SK-N-SH (cell line): ENCODE measurements at regions not wholly inside any gene's neighbourhood (a gene's known extent, or its start where the extent isn't known, plus 50 kb on each side); places are given as distances from the start of the nearest gene placed in this dataset.

Experiments used
- CTCF ChIA-PET: fragments of 300-600, 350-600 bp; formaldehyde crosslinking; extraction: SDS; loops from one replicate; lab custom pipeline; 2021; lab: Yijun Ruan, JAX
- POLR2A ChIA-PET: fragments of 350-600 bp; sonication (Branson Sonifier 250); formaldehyde crosslinking; extraction: SDS; loops from one replicate; lab custom pipeline; 2020; ENCODE audit warnings: antibody characterized with exemption, inconsistent platforms; lab: Yijun Ruan, JAX
- DNase-seq: peaks from one replicate; pipeline ENCODE4 v3.0.0; 2012
- H2AFZ ChIP-seq: fragments of 200-600 bp; sonication (generic); 2 replicates; pipeline ENCODE4 v1.8.1; 2016; ENCODE audit warnings: antibody characterized with exemption, mild to moderate bottlenecking, low read depth
- H3F3A ChIP-seq: fragments of 200-600 bp; sonication (generic); replicated peaks from 2 replicates; pipeline ENCODE3; 2016; ENCODE audit warnings: antibody characterized with exemption, mild to moderate bottlenecking; ENCODE audit not compliant: insufficient read depth
- H3K27ac ChIP-seq, 2 experiments: fragments of 200-500 bp in 1 of 2; fragments of 200-600 bp in 1 of 2; sonication (Bioruptor generic) in 1 of 2; sonication (generic), shearing (Covaris generic) in 1 of 2; 2 replicates each; pipeline versions ENCODE4 v1.5.1 to v1.6.1; 2014 to 2016; ENCODE audit warnings: low read depth in 2 of 2, inconsistent platforms in 1 of 2, low read length in 1 of 2, mild to moderate bottlenecking in 1 of 2, mixed read lengths in 1 of 2
- H3K27me3 ChIP-seq: fragments of 200-600 bp; sonication (generic), shearing (Covaris generic); 2 replicates; pipeline ENCODE4 v1.6.1; 2016; ENCODE audit warnings: mixed run types; ENCODE audit not compliant: insufficient read depth
- H3K36me3 ChIP-seq, 2 experiments: fragments of 200-500 bp in 1 of 2; fragments of 200-600 bp in 1 of 2; sonication (Bioruptor generic) in 1 of 2; sonication (generic) in 1 of 2; replicated peaks in 1 of 2; 2 replicates each; pipeline versions ENCODE3 to v1.5.1; 2014 to 2016; ENCODE audit warnings: low read length in 1 of 2, mild to moderate bottlenecking in 1 of 2; ENCODE audit not compliant: insufficient read depth in 2 of 2, control insufficient read depth in 1 of 2
- H3K4me1 ChIP-seq, 2 experiments: fragments of 200-500 bp in 1 of 2; fragments of 200-600 bp in 1 of 2; sonication (Bioruptor generic) in 1 of 2; sonication (generic), shearing (Covaris generic) in 1 of 2; 2 replicates each; pipeline versions ENCODE4 v1.5.1 to v1.6.1; 2014 to 2016; ENCODE audit warnings: low read depth in 1 of 2, low read length in 1 of 2, mixed run types in 1 of 2; ENCODE audit not compliant: insufficient read depth in 2 of 2, control insufficient read depth in 1 of 2
- H3K4me2 ChIP-seq: fragments of 200-600 bp; sonication (generic), shearing (Covaris generic); 2 replicates; pipeline ENCODE4 v1.6.1; 2017; ENCODE audit warnings: mixed run types
- H3K4me3 ChIP-seq, 2 experiments: fragments of 200-500 bp in 1 of 2; fragments of 200-600 bp in 1 of 2; sonication (Bioruptor generic) in 1 of 2; sonication (generic), shearing (Covaris generic) in 1 of 2; 2 replicates each; pipeline versions ENCODE4 v1.5.1 to v1.8.1; 2014 to 2016; ENCODE audit warnings: low read depth in 2 of 2, inconsistent platforms in 1 of 2, low read length in 1 of 2, mild to moderate bottlenecking in 1 of 2, mixed read lengths in 1 of 2, moderate library complexity in 1 of 2
- H3K79me2 ChIP-seq: fragments of 200-600 bp; sonication (generic); 2 replicates; pipeline ENCODE4 v1.8.1; 2017; ENCODE audit warnings: mild to moderate bottlenecking; ENCODE audit not compliant: insufficient read depth
- H3K9ac ChIP-seq: fragments of 200-600 bp; sonication (generic); 2 replicates; pipeline ENCODE4 v1.6.1; 2017; ENCODE audit warnings: mixed run types
- H3K9me2 ChIP-seq: fragments of 200-600 bp; sonication (generic); 2 replicates; pipeline ENCODE4 v1.6.1; 2017; ENCODE audit warnings: mixed run types
- H3K9me3 ChIP-seq: fragments of 200-600 bp; sonication (generic); 2 replicates; pipeline ENCODE4 v1.6.1; 2017; ENCODE audit warnings: mixed run types, mild to moderate bottlenecking, moderate library complexity
- H4K20me1 ChIP-seq: fragments of 200-600 bp; sonication (generic); 2 replicates; pipeline ENCODE4 v1.6.1; 2017; ENCODE audit warnings: mild to moderate bottlenecking, mixed run types; ENCODE audit not compliant: insufficient read depth
- CTCF ChIP-seq: fragments of 200-600 bp; sonication (generic); IDR thresholded peaks from 2 replicates; pipeline ENCODE4 v1.6.1; 2017; ENCODE audit warnings: antibody characterized with exemption, mild to moderate bottlenecking, moderate library complexity
- ELF1 ChIP-seq: IDR thresholded peaks from 2 replicates; pipeline ENCODE4 v1.4.0; 2012
- EP300 ChIP-seq, 2 experiments: IDR thresholded peaks; 2 replicates each; pipeline versions ENCODE4 v1.4.0 to v1.6.1; 2012; ENCODE audit warnings: borderline replicate concordance in 1 of 2, low read depth in 1 of 2, low read length in 1 of 2
- EZH2phosphoT487 ChIP-seq: fragments of 200-600 bp; sonication (generic); IDR thresholded peaks from 2 replicates; pipeline ENCODE4 v1.6.1; 2017; ENCODE audit warnings: low read depth, mixed run types, mild to moderate bottlenecking, antibody characterized with exemption, moderate library complexity, borderline replicate concordance
- IRF3 ChIP-seq: fragments of 150-350 bp; IDR thresholded peaks from 2 replicates; pipeline ENCODE4 v1.6.1; 2016; ENCODE audit warnings: mild to moderate bottlenecking, low read depth, low read length
- JUND ChIP-seq: IDR thresholded peaks from 2 replicates; pipeline ENCODE4 v1.4.0; 2012
- MAX ChIP-seq: IDR thresholded peaks from 2 replicates; pipeline ENCODE4 v1.4.0; 2012; ENCODE audit warnings: low read depth
- MEF2A ChIP-seq: IDR thresholded peaks from 2 replicates; pipeline ENCODE4 v1.4.0; 2012; ENCODE audit warnings: low read depth, borderline replicate concordance
- MXI1 ChIP-seq: IDR thresholded peaks from 2 replicates; pipeline ENCODE4 v1.6.1; 2012; ENCODE audit warnings: mild to moderate bottlenecking, low read depth, low read length, improper control_type of control experiment
- RCOR1 ChIP-seq: fragments of 150-350 bp; IDR thresholded peaks from 2 replicates; pipeline ENCODE4 v1.6.1; 2017; ENCODE audit warnings: antibody characterized with exemption, low read length
- REST ChIP-seq: IDR thresholded peaks from 2 replicates; pipeline ENCODE4 v1.6.1; 2012; ENCODE audit warnings: mild to moderate bottlenecking, low read depth, low read length, moderate library complexity
- RFX5 ChIP-seq: IDR thresholded peaks from 2 replicates; pipeline ENCODE4 v1.6.1; 2012; ENCODE audit warnings: mild to moderate bottlenecking, improper control_type of control experiment, low read length
- SMC3 ChIP-seq: IDR thresholded peaks from 2 replicates; pipeline ENCODE4 v1.6.1; 2012; ENCODE audit warnings: low read depth, low read length, improper control_type of control experiment
- TEAD4 ChIP-seq: IDR thresholded peaks from 2 replicates; pipeline ENCODE4 v1.4.0; 2012; ENCODE audit warnings: mild to moderate bottlenecking, borderline replicate concordance; ENCODE audit not compliant: insufficient read depth
- YY1 ChIP-seq: IDR thresholded peaks from 2 replicates; pipeline ENCODE4 v1.4.0; 2012; ENCODE audit warnings: low read depth, mild to moderate bottlenecking
- WGBS: methylation state at CpG from one replicate; pipeline ENCODE4 v1.1.6; 2017; ENCODE audit warnings: low lambda C conversion rate; 5-methylcytosine and 5-hydroxymethylcytosine counted together

GRCh38 chr15:70306081-70306480 lies 208.4 kb upstream of the TLE3 start (continued):
- TF ChIP-seq MEF2A: no peak

GRCh38 chr15:70303981-70304380 lies 206.3 kb upstream of the TLE3 start:
- H3K36me3 ChIP-seq: no peaks in the 10 kb centered on the region
- no peaks in the 10 kb centered on the region for H3K79me2 ChIP-seq
- peaks cover 0 to 23% of the 10 kb centered on the region in 2 experiments; a peak in 1 of 4 replicates for H3K4me1 ChIP-seq
- TF ChIP-seq REST (no peak), EZH2phosphoT487 (no peak), SMC3 (no peak), RCOR1 (no peak), YY1 (no peak), IRF3 (no peak), MXI1 (no peak), RFX5 (no peak), JUND (no peak), EP300 (IDR thresholded peaks at IDR 0.05; ENCODE audit: borderline replicate concordance in 1 of 2, low read depth in 1 of 2, low read length in 1 of 2) (no peak), TEAD4 (no peak), MAX (no peak), CTCF (no peak), ELF1 (no peak), MEF2A (no peak)
- TF ChIP-seq, all 33 proteins: peak for 0
- no peaks in the 10 kb centered on the region for H3K9me3 ChIP-seq
- H3K27me3 ChIP-seq: no peaks in the 10 kb centered on the region
- H3K27ac ChIP-seq: no peak overlapping the region
- no peak for DNase-seq
- WGBS: 94% methylated on average over 4 of the region's 4 CpGs
- no peak overlapping the region for H3K4me2 ChIP-seq
- no peaks in the 10 kb centered on the region for H4K20me1 ChIP-seq
- H3K9me2 ChIP-seq: no peaks in the 10 kb centered on the region
- no peaks in the 10 kb centered on the region for H3F3A ChIP-seq
- CTCF ChIA-PET: no interaction called here
- no peak overlapping the region for H3K4me3 ChIP-seq
- POLR2A ChIA-PET: no interaction called here
- H2AFZ ChIP-seq: no peak overlapping the region
- H3K9ac ChIP-seq: no peak overlapping the region
